ENCODE measurements at regions not wholly inside any gene's neighbourhood (a gene's known extent, or its start where the extent isn't known, plus 50 kb on each side); places are given as distances from the start of the nearest gene placed in this dataset.

GRCh38 chr1:163927493-163927892, 605.7 kb downstream of the NUF2 start:
- Histone ChIP-seq H3K27me3 (ENCODE audit: control insufficient read depth in 2 of 2, insufficient read depth in 2 of 2, low read length in 2 of 2) (no peaks in the 10 kb centered on the region), H3K36me3 (ENCODE audit: control insufficient read depth in 2 of 2, extremely low read depth in 1 of 2, insufficient read depth in 2 of 2, low read length in 2 of 2) (no peaks in the 10 kb centered on the region), H3K4me2 (ENCODE audit: insufficient read depth, low read length) (no peak overlapping the region), H3K9me1 (replicated peaks; ENCODE audit: control insufficient read depth, extremely low read depth, insufficient read depth, low read length) (no peaks in the 10 kb centered on the region), H3K4me3 (replicated peaks in 1 of 3; ENCODE audit: insufficient read depth in 1 of 3, low read depth in 1 of 3, low read length in 3 of 3) (no peak overlapping the region), H3K27ac (ENCODE audit: insufficient read depth, low read depth, low read length) (no peak overlapping the region), H3K79me2 (ENCODE audit: control insufficient read depth, insufficient read depth, low read length) (no peaks in the 10 kb centered on the region), H2AFZ (ENCODE audit: low read depth, low read length) (no peak overlapping the region), H3K4me1 (ENCODE audit: control insufficient read depth, extremely low read depth, insufficient read depth, low read length) (no peaks in the 10 kb centered on the region), H3K9me3 (replicated peaks; ENCODE audit: control insufficient read depth, insufficient read depth, low read length) (no peaks in the 10 kb centered on the region), H3K9ac (replicated peaks; ENCODE audit: extremely low read depth, insufficient read depth, low read length) (no peak overlapping the region), H4K20me1 (replicated peaks; ENCODE audit: control insufficient read depth, extremely low read depth, insufficient read depth, low read length) (no peaks in the 10 kb centered on the region)
- intact Hi-C loops (cut with micrococcal nuclease) (no loop called here), dilution Hi-C loops (cut with MboI; ENCODE audit: extremely low pct_ligation_motif_present, low sequenced_read_pairs) (no loop called here)
- POLR2A ChIA-PET: no interaction called here
- no TSS peak for BruUV-seq (replicated peaks)
- FAIRE-seq (no peak), DNase-seq (ENCODE audit: low read depth, low spot score) (no peak)
- CTCF ChIA-PET: no interaction called here
- TF ChIP-seq FOS (IDR thresholded peaks at IDR 0.05; ENCODE audit: borderline replicate concordance, insufficient read depth, low read length) (no peak), MYC (IDR thresholded peaks at IDR 0.05; ENCODE audit: low read depth, low read length) (no peak)

GRCh38 chr1:163928069-163928468, 606.3 kb downstream of the NUF2 start:
- FAIRE-seq: no peak
- H4K20me1 ChIP-seq (replicated peaks; ENCODE audit: control insufficient read depth, extremely low read depth, insufficient read depth, low read length): no peaks in the 10 kb centered on the region
- no peak overlapping the region for H2AFZ ChIP-seq (ENCODE audit: low read depth, low read length)
- no peaks in the 10 kb centered on the region for H3K79me2 ChIP-seq (ENCODE audit: control insufficient read depth, insufficient read depth, low read length)
- CTCF ChIA-PET: no interaction called here
- H3K4me3 ChIP-seq (replicated peaks in 1 of 3; ENCODE audit: insufficient read depth in 1 of 3, low read depth in 1 of 3, low read length in 3 of 3): no peak overlapping the region
- no peaks in the 10 kb centered on the region for H3K9me3 ChIP-seq (replicated peaks; ENCODE audit: control insufficient read depth, insufficient read depth, low read length)
- intact Hi-C loops (cut with micrococcal nuclease): no loop called here
- H3K27me3 ChIP-seq (ENCODE audit: control insufficient read depth in 2 of 2, insufficient read depth in 2 of 2, low read length in 2 of 2): no peaks in the 10 kb centered on the region
- H3K27ac ChIP-seq (ENCODE audit: insufficient read depth, low read depth, low read length): no peak overlapping the region
- no peaks in the 10 kb centered on the region for H3K9me1 ChIP-seq (replicated peaks; ENCODE audit: control insufficient read depth, extremely low read depth, insufficient read depth, low read length)
- H3K9ac ChIP-seq (replicated peaks; ENCODE audit: extremely low read depth, insufficient read depth, low read length): no peak overlapping the region
- H3K36me3 ChIP-seq (ENCODE audit: control insufficient read depth in 2 of 2, extremely low read depth in 1 of 2, insufficient read depth in 2 of 2, low read length in 2 of 2): no peaks in the 10 kb centered on the region
- no TSS peak for BruUV-seq (replicated peaks)
- dilution Hi-C loops (cut with MboI; ENCODE audit: extremely low pct_ligation_motif_present, low sequenced_read_pairs): no loop called here
- POLR2A ChIA-PET: no interaction called here
- no peak for DNase-seq (ENCODE audit: low read depth, low spot score)
- no peak overlapping the region for H3K4me2 ChIP-seq (ENCODE audit: insufficient read depth, low read length)
- no peaks in the 10 kb centered on the region for H3K4me1 ChIP-seq (ENCODE audit: control insufficient read depth, extremely low read depth, insufficient read depth, low read length)
- no peak for TF ChIP-seq GATA2 (IDR thresholded peaks at IDR 0.05; ENCODE audit: insufficient read depth, insufficient read length, low read depth, low read length)
- no peak for TF ChIP-seq CTCF (IDR thresholded peaks at IDR 0.05; ENCODE audit: extremely low read depth in 1 of 2, insufficient read depth in 1 of 2, low read depth in 1 of 2, low read length in 2 of 2)
- no peak for TF ChIP-seq JUN (IDR thresholded peaks at IDR 0.05; ENCODE audit: borderline replicate concordance, insufficient read depth, insufficient read length, low read depth)
